K562 (cell line): ENCODE measurements at regions not wholly inside any gene's neighbourhood (a gene's known extent, or its start where the extent isn't known, plus 50 kb on each side); places are given as distances from the start of the nearest gene placed in this dataset.

Experiments used
- ATAC-seq: fragments of 200-7000 bp; cut with Tn5 transposase; 3 replicates; pipeline ENCODE4 v1.9.1; 2020; ENCODE audit warnings: moderate library complexity
- BruUV-seq: library from RNA; stranded (reverse); fragments of 400-500 nt; replicated peaks from 2 replicates; lab custom pipeline; 2021; lab: Mats Ljungman, UMichigan
- CTCF ChIA-PET: fragments of 300-600 bp; formaldehyde crosslinking; extraction: SDS; loops from one replicate; lab custom pipeline; 2021; ENCODE audit warnings: low intra/inter-chr PET ratio; lab: Yijun Ruan, JAX
- POLR2A ChIA-PET: fragments of 300-600, 350-650 bp; sonication (Branson Sonifier 250); formaldehyde crosslinking; extraction: SDS; loops from one replicate; lab custom pipeline; 2021; ENCODE audit warnings: antibody characterized with exemption, inconsistent platforms; lab: Yijun Ruan, JAX
- DNase-seq, 4 experiments: peaks; one replicate each; pipeline versions ENCODE4 v3.0.0 to v3.0.0-alpha.2; 2011 to 2018; ENCODE audit warnings: low spot score in 3 of 4, mixed read lengths in 3 of 4; ENCODE audit errors: extremely low read depth in 1 of 4
- FAIRE-seq: peaks from 2 replicates; lab custom pipeline; 2011; peaks lifted over from hg19 to GRCh38; lab: Jason Lieb, UNC
- H2AFZ ChIP-seq: 2 replicates; pipeline ENCODE4 v1.6.0; 2011; ENCODE audit warnings: low read depth, low read length, control low read depth, inconsistent platforms
- H3K27ac ChIP-seq: fragments of 200-600 bp; 3 replicates; pipeline ENCODE4 v1.8.0; 2011; ENCODE audit warnings: low read depth, mild to moderate bottlenecking, control low read depth, inconsistent platforms, low read length, moderate library complexity, mixed read lengths; ENCODE audit errors: extremely low read depth
- H3K27me3 ChIP-seq, 2 experiments: fragments of 300-600 bp in 1 of 2; 2 replicates in 1 of 2; 3 replicates in 1 of 2; pipeline versions ENCODE4 v1.6.0 to v1.8.0; 2011; ENCODE audit warnings: inconsistent platforms in 2 of 2, low read length in 2 of 2, mild to moderate bottlenecking in 1 of 2, mixed read lengths in 1 of 2, moderate library complexity in 1 of 2; ENCODE audit not compliant: control insufficient read depth in 2 of 2, insufficient read depth in 2 of 2
- H3K36me3 ChIP-seq: fragments of 300-600 bp; 3 replicates; pipeline ENCODE4 v1.8.0; 2011; ENCODE audit warnings: mild to moderate bottlenecking, low read length, inconsistent platforms; ENCODE audit not compliant: control insufficient read depth, insufficient read depth
- H3K4me1 ChIP-seq, 2 experiments: fragments of 200-600 bp in 1 of 2; replicated peaks in 1 of 2; 2 replicates in 1 of 2; 3 replicates in 1 of 2; pipeline versions ENCODE4 v1.5.1 to v1.8.0; 2011; ENCODE audit warnings: inconsistent platforms in 2 of 2, low read length in 2 of 2, mild to moderate bottlenecking in 1 of 2, mixed read lengths in 1 of 2, moderate library complexity in 1 of 2; ENCODE audit not compliant: control insufficient read depth in 2 of 2, insufficient read depth in 2 of 2
- H3K4me2 ChIP-seq: 2 replicates; pipeline ENCODE4 v1.6.1; 2011; ENCODE audit warnings: low read length, control low read depth, inconsistent platforms, mixed read lengths; ENCODE audit not compliant: insufficient read depth
- H3K4me3 ChIP-seq: fragments of 200-600 bp; sonication (generic), shearing (Covaris generic); 2 replicates; pipeline ENCODE4 v1.5.1; 2016; ENCODE audit warnings: control low read depth, inconsistent platforms
- H3K79me2 ChIP-seq: fragments of 200-600 bp; 3 replicates; pipeline ENCODE4 v1.8.0; 2011; ENCODE audit warnings: low read length, inconsistent platforms; ENCODE audit not compliant: control insufficient read depth, insufficient read depth
- H3K9ac ChIP-seq, 2 experiments: 2 replicates each; pipeline versions ENCODE4 v1.6.0 to v1.6.1; 2011; ENCODE audit warnings: low read depth in 2 of 2, low read length in 2 of 2, control low read depth in 1 of 2, inconsistent platforms in 1 of 2, mild to moderate bottlenecking in 1 of 2, mixed read lengths in 1 of 2; ENCODE audit not compliant: insufficient read depth in 1 of 2
- H3K9me1 ChIP-seq: one replicate; pipeline ENCODE4 v1.6.0; 2011; ENCODE audit warnings: inconsistent platforms, mild to moderate bottlenecking, low read length, moderate library complexity; ENCODE audit not compliant: control insufficient read depth, insufficient read depth
- H3K9me3 ChIP-seq: replicated peaks from 2 replicates; pipeline ENCODE4 v1.5.1; 2011; ENCODE audit warnings: low read depth, low read length, inconsistent platforms; ENCODE audit not compliant: control insufficient read depth, insufficient read depth
- H4K20me1 ChIP-seq: replicated peaks from 2 replicates; pipeline ENCODE4 v1.6.1; 2011; ENCODE audit warnings: low read length, inconsistent platforms, mixed read lengths; ENCODE audit not compliant: control insufficient read depth, insufficient read depth
- BRD4 ChIP-seq: fragments of 200-600 bp; sonication (generic); IDR thresholded peaks from 2 replicates; pipeline ENCODE4 v1.6.1; 2017; ENCODE audit warnings: inconsistent platforms
- CBX5 ChIP-seq: IDR thresholded peaks from 2 replicates; pipeline ENCODE4 v1.6.1; 2014; ENCODE audit warnings: low read depth, borderline replicate concordance
- GMEB1 ChIP-seq: fragments of 250-450 bp; sonication (Bioruptor Pico); IDR thresholded peaks from 2 replicates; pipeline ENCODE4 v1.4.0; 2020; ENCODE audit warnings: mild to moderate bottlenecking
- IRF1 ChIP-seq: sonication (generic); formaldehyde crosslinking; IDR thresholded peaks from 2 replicates; pipeline ENCODE4 v1.8.0; 2022; ENCODE audit warnings: missing genetic modification reagents, mild to moderate bottlenecking, borderline replicate concordance
- MYBL2 ChIP-seq, 2 experiments: fragments of 450-650 bp in 1 of 2; sonication (generic) in 1 of 2; formaldehyde crosslinking in 1 of 2; IDR thresholded peaks; 2 replicates each; pipeline versions ENCODE4 v1.6.1 to v1.8.1; 2017 to 2022; ENCODE audit warnings: borderline replicate concordance in 1 of 2, inconsistent platforms in 1 of 2, low read depth in 1 of 2, mild to moderate bottlenecking in 1 of 2, missing genetic modification reagents in 1 of 2, moderate library complexity in 1 of 2
- PURB ChIP-seq: sonication (generic); formaldehyde crosslinking; IDR thresholded peaks from 2 replicates; pipeline ENCODE4 v1.9.0; 2021; ENCODE audit warnings: low read depth, mild to moderate bottlenecking, missing genetic modification reagents
- RAD21 ChIP-seq, 2 experiments: fragments of 250-450 bp in 1 of 2; fragments of 450-650 bp in 1 of 2; sonication (Bioruptor Pico) in 1 of 2; formaldehyde crosslinking in 1 of 2; IDR thresholded peaks in 1 of 2; conservative IDR thresholded peaks in 1 of 2; 2 replicates each; pipeline versions ENCODE4 v1.4.0 to v1.8.0; 2020 to 2022; ENCODE audit warnings: mild to moderate bottlenecking in 2 of 2, moderate library complexity in 1 of 2
- SRSF7 ChIP-seq: fragments of 200-400 bp; formaldehyde crosslinking; optimal IDR thresholded peaks from 2 replicates; pipeline ENCODE3; 2017; ENCODE audit warnings: mild to moderate bottlenecking, low read depth, low read length
- USF2 ChIP-seq: sonication (generic); formaldehyde crosslinking; IDR thresholded peaks from 2 replicates; pipeline ENCODE4 v1.5.0; 2020; ENCODE audit warnings: missing genetic modification reagents
- ZNF318 ChIP-seq, 2 experiments: fragments of 450-650 bp; IDR thresholded peaks; 2 replicates each; pipeline ENCODE4 v1.6.1; 2016; ENCODE audit warnings: mild to moderate bottlenecking in 2 of 2, borderline replicate concordance in 1 of 2, low read depth in 1 of 2, moderate library complexity in 1 of 2
- WGBS: fragments of 100-300 bp; shearing (Covaris generic); methylation state at CpG from one replicate; pipeline ENCODE4 v1.1.6; 2016; ENCODE audit warnings: low coverage, mixed read lengths; ENCODE audit not compliant: insufficient coverage; ENCODE audit errors: missing lambda C conversion rate; 5-methylcytosine and 5-hydroxymethylcytosine counted together
- in situ Hi-C: fragments of 300-500 bp; cut with MboI; formaldehyde crosslinking; loops from 4 replicates; pipeline ENCODE4 v1.15.0; 2018; ENCODE audit warnings: inconsistent platforms, mixed read lengths
- intact Hi-C: fragments of 100-400 bp; cut with micrococcal nuclease; formaldehyde crosslinking; loops from 2 replicates; pipeline ENCODE4 v1.14.2; 2022

DNA sequence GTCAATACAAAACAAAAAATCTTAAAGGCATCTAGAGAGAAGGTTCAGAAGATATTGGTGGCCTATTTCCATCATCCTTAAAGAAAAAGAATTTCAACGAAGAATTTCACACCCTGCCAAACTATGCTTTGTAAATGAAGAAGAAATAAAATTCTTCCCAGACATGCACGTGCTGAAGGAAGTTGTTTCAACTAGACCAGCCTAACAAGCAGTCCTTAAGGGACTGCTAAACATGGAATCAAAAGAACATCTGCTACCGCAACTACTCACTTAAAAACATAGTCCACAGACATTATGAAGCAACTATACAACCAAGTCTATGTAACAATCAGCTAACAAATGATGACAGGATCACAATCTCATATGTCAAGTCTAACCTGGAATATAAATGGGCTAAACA lies 584.9 kb upstream of the PTCHD4 start:
- POLR2A ChIA-PET = no interaction called here
- Histone ChIP-seq H3K4me2 (no peak overlapping the region), H3K27ac (no peak overlapping the region), H3K27me3 (no peaks in the 10 kb centered on the region), H3K79me2 (no peaks in the 10 kb centered on the region)
- CTCF ChIA-PET = no interaction called here
- no TSS peak for BruUV-seq
- no peak for TF ChIP-seq CBX5
- TF ChIP-seq GMEB1 (CRISPR knock-in tag) = no peak
- no peak for TF ChIP-seq BRD4
- TF ChIP-seq IRF1 (CRISPR knock-in tag) = no peak
- TF ChIP-seq SRSF7 = no peak
- TF ChIP-seq MYBL2 (IDR thresholded peaks at IDR 0.05; ENCODE audit: low read depth) = no peak
- no peak for TF ChIP-seq MYBL2 (CRISPR knock-in tag; IDR thresholded peaks at IDR 0.05; ENCODE audit: borderline replicate concordance)
- TF ChIP-seq PURB (CRISPR knock-in tag) = no peak
- TF ChIP-seq ZNF318 (IDR thresholded peaks at IDR 0.05; ENCODE audit: borderline replicate concordance in 1 of 2, low read depth in 1 of 2) = no peak
- no peak for TF ChIP-seq USF2 (CRISPR knock-in tag)
- no peak for TF ChIP-seq RAD21 (CRISPR knock-in tag; conservative IDR thresholded peaks at IDR 0.05 in 1 of 2, IDR thresholded peaks at IDR 0.05 in 1 of 2)
- TF ChIP-seq, all 486 proteins: peak for 0
- Histone ChIP-seq H4K20me1 (no peaks in the 10 kb centered on the region), H3K4me3 (no peak overlapping the region), H3K36me3 (no peaks in the 10 kb centered on the region), H3K9me3 (no peaks in the 10 kb centered on the region; the same call in 1 of the 2 replicates), H2AFZ (no peak overlapping the region), H3K9me1 (no peaks in the 10 kb centered on the region), H3K4me1 (no peaks in the 10 kb centered on the region), H3K9ac (no peak overlapping the region)
- ATAC-seq (no peak), DNase-seq (no peak), FAIRE-seq (no peak)
- in situ Hi-C loops = no loop called here
- 2% methylated on average over 3 of the region's 3 CpGs for WGBS
- intact Hi-C loops = no loop called here
